ENCODE measurements at regions not wholly inside any gene's neighbourhood (a gene's known extent, or its start where the extent isn't known, plus 50 kb on each side); places are given as distances from the start of the nearest gene placed in this dataset.

DNA sequence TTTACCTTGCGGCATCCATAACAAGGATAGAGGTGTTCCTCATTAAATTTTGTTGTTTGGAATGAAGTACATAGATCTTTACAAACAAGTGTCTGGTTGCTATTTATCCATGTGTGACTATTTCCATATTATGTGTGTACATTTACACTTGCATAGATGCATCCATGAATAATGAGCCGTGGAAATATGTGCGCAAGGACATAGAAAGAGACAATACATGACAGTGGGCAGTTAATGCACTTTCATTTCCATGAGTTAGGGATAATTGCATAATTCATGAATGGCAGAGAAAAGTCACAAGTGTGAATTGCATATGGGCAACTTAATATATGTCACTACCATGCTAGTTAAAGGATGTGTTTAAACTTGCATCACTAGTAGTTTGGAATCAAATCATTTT is 338.2 kb upstream of the PITX2 start:
- TF ChIP-seq, protein P1, sequence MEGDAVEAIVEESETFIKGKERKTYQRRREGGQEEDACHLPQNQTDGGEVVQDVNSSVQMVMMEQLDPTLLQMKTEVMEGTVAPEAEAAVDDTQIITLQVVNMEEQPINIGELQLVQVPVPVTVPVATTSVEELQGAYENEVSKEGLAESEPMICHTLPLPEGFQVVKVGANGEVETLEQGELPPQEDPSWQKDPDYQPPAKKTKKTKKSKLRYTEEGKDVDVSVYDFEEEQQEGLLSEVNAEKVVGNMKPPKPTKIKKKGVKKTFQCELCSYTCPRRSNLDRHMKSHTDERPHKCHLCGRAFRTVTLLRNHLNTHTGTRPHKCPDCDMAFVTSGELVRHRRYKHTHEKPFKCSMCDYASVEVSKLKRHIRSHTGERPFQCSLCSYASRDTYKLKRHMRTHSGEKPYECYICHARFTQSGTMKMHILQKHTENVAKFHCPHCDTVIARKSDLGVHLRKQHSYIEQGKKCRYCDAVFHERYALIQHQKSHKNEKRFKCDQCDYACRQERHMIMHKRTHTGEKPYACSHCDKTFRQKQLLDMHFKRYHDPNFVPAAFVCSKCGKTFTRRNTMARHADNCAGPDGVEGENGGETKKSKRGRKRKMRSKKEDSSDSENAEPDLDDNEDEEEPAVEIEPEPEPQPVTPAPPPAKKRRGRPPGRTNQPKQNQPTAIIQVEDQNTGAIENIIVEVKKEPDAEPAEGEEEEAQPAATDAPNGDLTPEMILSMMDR (IDR thresholded peaks at IDR 0.05) = no peak
- TF ChIP-seq EZH2 (IDR thresholded peaks at IDR 0.05; ENCODE audit: borderline replicate concordance, insufficient read depth, low read depth, low read length, poor library complexity, severe bottlenecking) = no peak

All from B cell (primary cell).